ENCODE measurements at regions not wholly inside any gene's neighbourhood (a gene's known extent, or its start where the extent isn't known, plus 50 kb on each side); places are given as distances from the start of the nearest gene placed in this dataset.

DNA sequence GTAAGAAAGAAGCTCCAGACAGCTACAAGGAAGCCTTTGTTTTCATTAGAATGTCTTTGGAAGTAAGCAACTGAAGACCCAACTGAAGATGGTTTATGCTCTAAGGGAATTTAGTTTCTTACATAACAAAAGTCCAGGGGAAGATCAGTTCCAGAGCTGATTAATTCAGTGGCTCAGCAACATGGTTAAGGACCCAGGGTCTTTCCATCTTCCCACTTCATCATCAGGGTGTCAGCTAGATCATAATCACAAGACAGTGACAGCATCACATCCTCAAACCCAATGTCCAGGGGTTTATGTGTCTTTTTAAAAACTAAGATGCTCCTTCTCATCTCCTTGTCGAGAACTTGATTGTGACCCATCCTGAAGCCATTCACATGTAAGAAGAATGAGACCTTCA lies 119.7 kb upstream of the PRDM1 start:
- DNase-seq = no peak

DNA sequence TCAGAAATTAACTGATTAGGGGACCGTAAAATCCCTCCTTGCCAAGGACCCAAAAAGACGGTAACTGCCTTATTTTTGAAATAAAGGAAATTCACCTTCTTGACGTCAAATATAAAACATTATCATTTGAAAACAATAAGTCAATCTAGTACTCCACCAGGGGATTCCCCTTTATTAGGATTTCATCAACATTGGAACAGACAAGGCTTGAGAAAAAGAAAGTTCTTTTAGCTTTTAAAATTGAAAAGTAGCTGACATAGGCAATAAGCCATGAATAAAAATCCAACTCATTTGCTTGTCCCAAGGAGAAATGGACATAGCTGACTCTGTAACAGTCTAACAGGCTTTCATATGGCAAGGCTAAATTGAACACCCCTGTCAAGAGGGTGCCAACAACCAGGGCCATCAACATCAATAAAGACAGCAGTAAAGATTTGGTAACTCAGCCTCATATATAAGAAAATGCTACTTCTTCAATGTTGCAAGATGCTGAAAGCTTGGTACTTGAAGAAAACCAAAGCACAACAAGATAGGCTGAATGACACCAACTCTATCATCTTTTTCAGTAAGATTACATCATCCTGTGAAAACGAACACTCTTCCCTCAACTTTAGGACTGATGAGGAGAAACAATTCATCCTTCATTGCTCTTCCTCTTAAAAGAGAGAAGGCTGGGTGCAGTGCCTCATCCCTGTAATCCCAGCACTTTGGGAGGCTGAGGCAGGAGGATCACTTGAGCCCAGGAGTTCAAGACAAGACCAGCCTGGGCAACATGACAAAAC lies 121.0 kb upstream of the PRDM1 start:
- DNase-seq = no peak

DNA sequence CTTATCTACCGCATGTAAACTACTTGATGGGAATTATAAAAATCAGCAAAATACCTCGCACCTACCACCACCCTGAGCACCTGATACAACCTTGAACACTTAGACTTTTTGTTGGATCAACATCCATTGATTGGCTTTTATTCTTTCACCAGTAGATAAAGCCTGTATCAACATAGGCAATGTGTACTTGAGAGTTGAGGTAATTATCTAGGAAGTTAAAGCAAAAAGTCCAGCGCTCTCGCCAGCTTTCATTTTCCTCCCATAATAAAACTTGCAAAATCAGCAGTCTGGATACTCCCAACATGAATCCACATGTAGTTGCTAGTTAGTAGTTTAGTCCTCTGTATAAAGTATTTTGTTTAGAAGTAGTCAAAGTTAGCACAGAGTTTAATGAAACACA lies 132.0 kb upstream of the PRDM1 start:
- DNase-seq = no peak

DNA sequence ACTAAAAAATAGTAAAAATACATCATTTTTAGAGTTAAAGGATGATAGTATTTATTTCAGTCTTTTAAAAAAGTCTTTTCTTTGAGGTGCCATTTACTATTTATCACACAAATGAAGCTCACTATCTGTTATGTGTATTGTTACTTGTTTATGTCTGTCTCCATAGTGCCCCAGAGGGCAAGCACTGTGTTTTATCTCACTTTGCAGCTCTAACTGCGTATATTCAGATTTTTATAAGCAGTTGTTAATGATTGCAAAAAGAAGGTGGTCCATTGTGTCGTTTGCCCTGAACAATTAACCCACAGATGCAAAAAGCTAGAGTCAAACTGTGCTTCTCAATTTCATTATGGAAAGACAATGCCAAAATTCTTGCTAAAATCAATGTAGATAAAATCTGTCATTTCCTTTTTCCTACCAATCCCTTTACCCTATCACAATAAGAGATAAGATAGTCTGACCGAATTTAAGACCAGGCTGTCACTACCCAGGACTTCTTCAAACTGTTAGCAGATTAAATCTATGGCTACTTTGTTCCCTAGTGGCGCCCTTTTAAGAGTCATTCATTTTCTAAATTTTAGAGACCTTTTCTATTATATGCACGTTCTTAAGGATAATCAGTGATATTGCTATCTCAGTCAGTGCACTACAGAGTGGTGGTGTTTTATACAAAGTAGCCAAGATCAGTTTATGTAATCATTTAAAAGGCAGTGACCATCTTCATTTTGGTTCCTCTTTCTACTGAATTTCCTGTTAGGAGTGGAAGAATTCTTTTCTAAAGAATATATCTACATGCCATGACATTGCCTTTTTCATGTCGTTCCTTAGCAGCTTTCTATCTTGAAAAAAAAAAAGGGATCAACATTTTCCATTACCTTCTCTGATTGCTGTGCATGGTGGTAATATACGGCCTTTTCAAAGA lies 133.1 kb upstream of the PRDM1 start:
- DNase-seq = no peak

DNA sequence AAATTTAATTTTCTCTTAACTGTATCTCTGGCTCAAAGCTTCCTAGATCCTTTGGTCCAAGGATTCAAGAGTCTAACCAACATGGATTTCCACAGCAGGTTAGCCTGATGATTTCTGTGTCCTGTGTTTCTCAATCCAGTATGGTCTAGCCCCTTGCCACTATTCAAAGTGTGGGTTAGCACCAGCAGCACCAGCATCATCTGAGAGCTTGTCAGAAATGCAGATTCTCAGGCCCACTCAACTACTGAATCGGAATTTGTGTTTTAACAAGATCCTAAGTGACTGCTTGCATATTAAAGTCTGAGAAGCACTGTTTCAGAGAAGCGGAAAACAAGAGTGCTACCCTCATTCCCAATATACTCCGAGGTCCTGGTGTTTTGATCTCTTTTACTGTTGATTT lies 133.8 kb upstream of the PRDM1 start:
- no peak for DNase-seq

DNA sequence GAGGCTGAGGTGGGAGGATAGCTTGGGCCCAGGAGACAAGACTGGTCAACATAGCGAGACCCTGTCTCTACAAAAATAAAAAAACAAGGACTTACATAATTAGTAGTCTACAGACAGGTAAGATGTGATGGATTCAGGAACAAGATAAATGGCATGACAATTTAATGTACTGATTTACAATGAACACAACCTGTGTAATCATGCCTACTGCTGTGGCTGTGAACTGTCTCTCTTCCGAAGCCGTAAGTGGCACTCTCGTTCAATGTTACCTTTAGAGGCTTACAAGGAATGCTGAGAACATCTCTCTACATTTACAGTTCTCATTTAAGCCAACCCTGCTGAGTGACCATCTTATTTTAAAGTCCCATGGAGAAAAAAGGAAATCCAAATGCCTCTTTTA lies 134.8 kb upstream of the PRDM1 start:
- DNase-seq = no peak

DNA sequence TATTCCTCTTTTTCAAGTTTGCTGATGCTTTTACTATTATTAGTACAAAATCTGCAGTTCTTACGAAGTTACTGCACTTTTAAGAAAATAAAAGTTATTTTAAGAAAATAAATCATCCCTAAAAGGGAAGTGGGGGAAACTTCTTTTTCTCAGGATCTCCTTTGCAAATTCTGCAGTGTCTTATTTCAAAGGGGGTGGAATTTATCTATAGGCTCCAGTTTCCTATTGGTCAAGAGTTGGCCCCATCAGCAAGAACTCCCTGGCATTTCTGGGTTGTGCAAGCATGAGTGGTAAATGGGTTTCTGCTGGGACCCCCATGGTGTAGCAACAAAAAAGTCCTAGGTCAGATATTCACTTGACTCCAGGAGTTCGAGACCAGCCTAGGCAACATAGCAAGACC lies 136.3 kb upstream of the PRDM1 start:
- no peak for DNase-seq

DNA sequence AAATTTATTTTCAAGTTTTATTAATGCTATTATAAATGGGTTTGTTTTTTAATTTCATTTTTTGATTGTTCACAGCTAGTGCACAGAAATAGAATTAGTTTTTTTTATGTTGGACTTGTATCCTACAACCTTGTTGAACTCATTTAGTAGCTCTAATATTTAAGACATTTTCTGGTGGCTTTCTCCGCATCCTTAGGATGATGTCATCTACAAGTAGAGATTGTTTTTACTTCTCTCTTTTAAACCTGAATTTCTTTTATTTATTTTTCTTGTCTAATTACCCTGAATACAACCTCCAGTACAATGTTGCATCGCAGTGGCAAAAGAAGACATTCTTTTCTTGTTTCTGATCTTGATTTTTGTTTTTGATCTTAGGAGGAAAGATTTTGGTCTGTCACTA lies 142.6 kb upstream of the PRDM1 start:
- DNase-seq = no peak

DNA sequence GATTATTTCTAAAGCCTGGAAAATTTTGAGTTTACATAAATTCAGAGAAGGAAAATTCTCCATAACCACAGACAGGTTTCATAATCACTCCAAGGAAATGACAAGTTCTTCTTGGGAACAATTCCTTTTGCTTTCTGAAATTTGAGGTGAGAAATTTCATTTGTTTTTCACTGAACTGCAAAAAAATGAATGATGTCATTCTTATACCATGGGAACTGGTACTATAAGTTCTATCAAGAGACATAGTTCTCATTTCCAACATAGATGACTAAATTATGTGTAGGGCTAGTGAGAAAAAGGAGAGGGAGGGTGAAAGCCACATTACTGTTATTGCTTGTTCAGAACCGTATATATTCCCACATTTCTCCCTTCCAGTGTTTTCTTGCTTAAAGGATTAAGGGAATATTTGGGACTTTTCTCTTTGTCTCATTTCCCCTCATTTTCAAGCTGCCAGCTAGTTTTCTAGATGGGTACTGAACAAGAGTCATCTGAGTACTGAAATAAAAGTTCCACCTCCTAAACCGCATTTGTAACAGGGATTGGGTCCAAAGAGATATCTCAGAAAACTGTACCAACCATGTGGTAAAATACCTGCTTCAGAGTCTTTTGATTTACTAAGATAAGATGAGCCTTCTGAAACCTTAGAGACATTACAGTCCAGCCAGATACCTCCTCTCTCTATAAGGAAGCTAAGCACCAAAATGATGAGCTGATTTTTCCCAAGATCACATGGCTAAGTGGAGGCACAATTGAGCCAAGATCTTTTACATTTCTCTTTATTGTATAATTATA lies 144.3 kb upstream of the PRDM1 start:
- no peak for DNase-seq

DNA sequence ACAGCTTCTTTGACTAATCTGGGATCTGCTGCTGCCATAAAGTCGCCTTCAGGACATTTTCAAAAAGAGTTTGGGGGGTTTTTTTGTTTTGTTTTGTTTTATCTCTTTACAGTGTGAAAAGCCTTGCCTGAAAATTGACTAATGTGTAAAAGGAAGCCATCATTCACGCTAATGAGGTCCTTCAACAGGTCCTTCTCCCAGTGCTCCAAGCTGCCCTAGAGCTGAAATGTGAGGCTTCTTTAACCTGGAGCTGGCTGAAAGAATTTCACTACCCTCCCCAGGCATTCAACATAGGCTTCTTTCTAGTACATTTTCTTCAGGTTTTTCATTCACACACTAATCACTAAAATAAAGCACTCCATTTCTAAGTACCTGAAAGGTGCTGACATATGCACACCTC lies 145.1 kb upstream of the PRDM1 start:
- no peak for DNase-seq

DNA sequence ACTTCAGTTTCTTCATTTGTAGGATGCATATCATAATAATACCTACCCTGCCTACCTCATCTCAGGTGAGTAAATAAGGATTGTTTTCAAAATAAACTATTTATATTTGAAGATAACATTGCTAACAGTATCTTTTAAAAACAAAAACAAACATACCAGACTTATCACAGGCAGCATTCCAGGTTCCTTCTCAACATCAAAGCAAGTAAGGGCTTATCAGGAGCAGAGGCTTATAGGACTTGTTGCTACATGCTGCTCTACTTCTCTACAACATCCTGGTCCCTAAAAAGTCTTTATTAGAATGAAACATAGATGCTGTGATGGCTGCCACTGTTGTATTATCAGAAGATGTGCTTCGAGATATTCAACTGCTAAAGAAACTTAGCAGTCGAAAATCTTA lies 149.2 kb upstream of the PRDM1 start:
- no peak for DNase-seq

DNA sequence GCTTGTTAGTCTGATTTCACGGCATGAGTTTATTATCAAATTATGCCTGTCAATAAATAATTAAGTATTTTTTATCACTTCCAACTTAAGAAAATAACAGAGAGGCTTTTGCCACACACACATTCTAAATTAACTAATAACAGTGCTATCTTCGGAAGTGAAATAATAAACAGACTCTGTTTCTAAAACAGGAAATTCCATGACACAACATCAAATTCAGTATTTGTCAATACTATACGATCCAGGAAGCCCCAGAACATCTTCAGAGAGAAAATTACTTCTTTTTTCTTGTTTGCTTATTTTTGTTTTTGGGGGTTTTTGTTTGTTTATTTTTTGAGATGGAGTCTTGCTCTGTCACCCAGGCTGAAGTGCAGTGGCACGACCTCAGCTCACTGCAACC lies 150.7 kb upstream of the PRDM1 start:
- DNase-seq = no peak

DNA sequence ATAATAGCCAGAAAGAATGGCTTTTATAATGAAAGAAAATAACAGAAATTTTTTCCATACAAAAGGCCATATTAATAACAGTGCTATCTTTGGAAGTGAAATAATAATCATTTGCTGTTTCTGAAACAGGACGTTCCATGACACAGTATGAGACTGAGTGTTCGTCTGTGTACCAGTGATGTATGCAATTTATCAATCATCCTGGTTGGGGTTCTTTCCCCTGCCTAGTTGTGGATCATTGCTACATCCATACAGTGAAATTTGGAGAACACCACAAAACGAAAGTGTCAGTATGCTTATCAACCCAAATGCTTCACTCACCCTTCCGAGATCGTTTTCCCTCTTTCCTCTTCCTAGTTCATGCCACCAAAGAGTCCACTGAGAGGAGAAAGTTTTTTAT lies 151.4 kb upstream of the PRDM1 start:
- DNase-seq = no peak

DNA sequence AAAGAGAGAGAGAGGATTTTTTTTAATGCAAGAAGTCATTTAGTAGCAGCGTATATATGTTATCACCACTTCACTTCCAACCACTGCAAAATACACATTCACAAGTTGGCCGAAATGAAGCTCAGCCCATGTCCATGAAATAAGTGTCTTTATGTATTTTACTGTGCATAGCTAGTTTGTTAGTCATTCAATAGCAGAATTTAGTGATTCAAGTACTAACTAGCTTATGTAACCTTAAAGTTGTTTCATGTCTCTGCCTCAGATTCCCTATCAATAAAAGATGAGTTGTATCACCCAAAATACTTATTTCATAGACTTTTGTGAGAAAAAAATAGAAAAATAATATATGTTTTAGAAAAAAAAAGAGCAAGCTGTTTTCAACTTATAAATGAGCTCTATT lies 153.7 kb upstream of the PRDM1 start:
- no peak for DNase-seq

DNA sequence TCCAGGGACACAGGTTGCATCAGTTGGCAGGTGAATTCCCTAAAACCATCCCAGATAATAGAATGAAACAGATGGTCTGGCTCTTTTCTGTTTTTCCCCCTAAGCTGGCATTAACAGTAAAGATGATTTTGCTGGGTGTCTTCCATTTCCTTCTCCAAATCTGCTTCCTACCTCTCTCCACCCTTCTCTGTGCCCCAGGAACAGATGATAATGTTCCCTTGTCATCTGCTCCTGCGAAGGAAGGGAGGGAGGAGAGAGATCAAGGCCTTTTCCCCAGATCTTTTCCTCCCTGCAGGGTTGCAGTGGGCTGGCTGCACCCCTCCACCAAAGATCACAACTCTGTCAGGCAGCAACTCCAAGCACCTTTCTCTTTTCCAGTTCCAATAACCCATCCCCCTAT lies 156.5 kb upstream of the PRDM1 start:
- no peak for DNase-seq

DNA sequence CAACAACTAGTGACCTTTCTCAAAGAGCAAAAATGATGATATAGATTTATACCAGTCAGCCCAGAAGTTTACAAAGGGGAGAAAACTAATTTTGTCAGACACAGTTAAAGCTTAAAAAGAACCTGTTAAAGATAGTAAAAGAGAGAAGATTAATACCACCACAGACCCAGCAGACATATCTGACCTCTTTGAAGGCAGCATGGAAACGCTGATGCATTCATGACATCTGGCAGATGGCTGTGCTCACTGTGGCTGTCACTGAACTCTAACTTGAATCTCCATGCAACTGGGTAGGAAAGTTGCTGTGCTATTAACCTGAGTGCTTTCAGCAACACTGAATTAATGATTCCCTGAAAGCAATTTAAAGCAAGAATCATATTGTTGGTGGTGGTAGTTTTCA lies 159.8 kb upstream of the PRDM1 start:
- no peak for DNase-seq

DNA sequence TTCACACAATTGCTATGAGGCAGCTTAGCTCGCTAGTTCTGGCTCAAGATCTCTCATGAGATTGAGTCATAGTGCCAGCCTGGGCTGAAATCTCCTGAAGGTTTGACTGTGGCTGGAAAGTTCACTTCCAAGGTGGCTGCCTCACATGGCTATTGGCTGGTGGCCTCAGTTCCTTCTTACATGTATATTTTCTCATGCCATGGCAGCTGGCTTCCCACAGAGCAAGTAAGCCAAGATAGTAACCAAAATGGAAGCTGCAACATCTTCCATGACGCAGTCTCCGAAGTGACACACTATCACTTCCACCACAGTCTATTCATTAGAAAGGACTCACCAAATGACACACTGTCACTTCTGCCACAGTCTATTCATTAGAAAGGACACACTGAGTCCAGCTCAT lies 160.4 kb upstream of the PRDM1 start:
- no peak for DNase-seq

DNA sequence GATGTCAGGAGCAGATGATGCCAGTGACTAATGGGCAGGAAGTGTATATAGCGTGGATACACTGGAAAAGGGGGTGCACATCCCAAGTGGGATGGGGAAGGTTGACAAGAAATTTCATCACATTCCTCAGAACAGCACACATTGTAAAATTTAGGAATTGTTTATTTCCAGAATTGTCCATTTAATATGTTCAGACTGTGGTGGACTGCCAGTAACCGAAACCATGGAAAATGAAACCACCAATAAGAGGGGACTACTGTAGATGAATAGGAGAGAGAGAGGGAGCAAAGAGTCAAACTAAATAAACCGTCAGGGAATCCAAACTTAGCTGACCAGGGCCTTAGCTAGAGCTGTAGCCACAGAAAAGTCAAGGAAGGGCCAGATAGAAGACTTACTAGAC lies 164.4 kb upstream of the PRDM1 start:
- DNase-seq = no peak

DNA sequence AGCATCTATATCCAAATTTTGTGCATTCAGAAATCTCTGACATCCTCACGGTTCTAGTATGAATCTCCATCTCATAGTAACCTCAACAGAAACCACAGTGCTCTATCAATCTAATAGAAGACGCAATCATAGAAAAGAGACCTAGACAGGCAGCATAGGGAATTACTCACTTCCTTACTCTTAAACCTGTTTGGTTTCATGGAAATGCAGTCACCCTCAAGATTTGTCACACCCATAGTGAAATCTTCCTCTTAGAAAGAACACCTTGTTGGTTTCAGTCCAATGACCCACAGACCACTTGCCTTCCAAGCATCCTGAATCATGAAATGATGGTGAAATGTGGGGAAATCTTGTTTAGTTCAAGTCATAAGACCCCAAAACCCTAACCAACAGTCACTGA lies 166.1 kb upstream of the PRDM1 start:
- DNase-seq = no peak

DNA sequence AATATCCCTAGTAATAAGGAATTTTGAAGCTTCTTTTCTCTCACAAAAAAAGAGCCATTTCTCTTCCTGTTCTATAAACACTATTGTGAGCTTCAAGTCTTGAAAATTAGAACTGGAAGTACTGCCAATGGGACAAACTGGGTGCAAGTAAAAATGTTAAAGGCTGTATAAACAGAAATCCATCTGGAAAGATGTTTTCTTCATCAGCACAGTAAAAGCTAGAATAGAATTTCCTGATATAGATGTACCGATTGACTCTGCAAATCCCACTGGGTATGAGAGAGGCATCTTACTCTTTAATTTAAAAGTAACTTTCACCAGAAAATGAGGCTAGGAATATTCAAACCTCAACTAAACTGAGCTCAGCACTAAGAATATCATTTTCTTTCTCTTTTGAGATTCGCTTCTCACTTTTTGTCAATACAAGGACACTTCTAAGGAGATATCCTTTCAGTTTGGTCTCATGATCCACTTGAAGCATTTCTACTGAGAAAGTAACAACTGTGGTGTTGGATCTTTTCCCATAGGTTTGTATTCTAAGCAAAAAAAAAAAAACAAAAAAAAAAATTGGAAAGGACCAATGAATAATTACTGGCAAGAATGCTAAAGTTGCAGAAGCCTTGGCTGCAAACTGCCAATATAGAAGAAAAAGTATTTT lies 169.0 kb upstream of the PRDM1 start:
- DNase-seq = no peak

DNA sequence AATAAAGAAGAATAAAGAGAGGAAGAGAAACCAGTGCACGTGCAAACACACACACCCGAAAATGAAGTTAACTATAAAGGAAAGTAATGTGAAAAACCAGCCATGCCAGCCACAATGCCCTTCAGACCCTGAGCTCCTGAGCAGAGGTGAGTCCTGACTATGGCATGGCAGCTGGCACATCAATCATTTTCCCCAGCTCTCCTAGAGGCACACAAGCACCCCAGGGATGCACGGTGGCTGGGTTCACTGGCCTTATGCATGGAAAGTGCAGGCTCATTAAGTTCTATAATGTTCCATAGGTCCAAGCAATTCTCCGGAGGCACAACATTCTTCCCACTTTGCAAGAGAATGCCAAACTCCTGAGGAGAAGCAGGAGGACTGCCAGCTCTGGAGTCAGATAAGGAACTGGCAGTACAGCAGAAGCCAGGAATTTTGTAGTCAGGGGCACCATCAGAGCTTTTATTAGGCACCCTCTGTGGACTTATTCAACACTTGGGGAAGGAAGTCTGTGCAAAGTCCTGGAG lies 175.0 kb upstream of the PRDM1 start:
- no peak for DNase-seq

Data from hypothalamus (tissue), 51 donors.